ENCODE measurements at regions not wholly inside any gene's neighbourhood (a gene's known extent, or its start where the extent isn't known, plus 50 kb on each side); places are given as distances from the start of the nearest gene placed in this dataset.

GRCh38 chr2:51516667-51517066 lies 484.7 kb upstream of the NRXN1 start:
- DNase-seq (ENCODE audit: low read depth) = no peak
- Histone ChIP-seq H3K36me3 (ENCODE audit: control insufficient read depth, insufficient read depth, low read length) (no peaks in the 10 kb centered on the region), H3K4me3 (ENCODE audit: low read depth, low read length) (no peak overlapping the region), H3K27me3 (ENCODE audit: control insufficient read depth, insufficient read depth, low read length) (no peaks in the 10 kb centered on the region)
- TF ChIP-seq CTCF (IDR thresholded peaks at IDR 0.05; ENCODE audit: insufficient read depth, low read length, poor library complexity, severe bottlenecking) = no peak

- no peaks in the 10 kb centered on the region for H3K36me3 ChIP-seq (ENCODE audit: control insufficient read depth, insufficient read depth, low read length)
- TF ChIP-seq CTCF (IDR thresholded peaks at IDR 0.05; ENCODE audit: insufficient read depth, low read length, poor library complexity, severe bottlenecking) = no peak
- no peaks in the 10 kb centered on the region for H3K27me3 ChIP-seq (ENCODE audit: control insufficient read depth, insufficient read depth, low read length)
- H3K4me3 ChIP-seq (ENCODE audit: low read depth, low read length) = no peak overlapping the region
- DNase-seq (ENCODE audit: low read depth) = no peak
Measured at GRCh38 chr2:51511002-51511401, 479.1 kb upstream of the NRXN1 start.

GRCh38 chr2:51510303-51510702 lies 478.4 kb upstream of the NRXN1 start:
- no peak for TF ChIP-seq CTCF (IDR thresholded peaks at IDR 0.05; ENCODE audit: insufficient read depth, low read length, poor library complexity, severe bottlenecking)
- H3K27me3 ChIP-seq (ENCODE audit: control insufficient read depth, insufficient read depth, low read length) = no peaks in the 10 kb centered on the region
- H3K4me3 ChIP-seq (ENCODE audit: low read depth, low read length) = no peak overlapping the region
- no peak for DNase-seq (ENCODE audit: low read depth)
- no peaks in the 10 kb centered on the region for H3K36me3 ChIP-seq (ENCODE audit: control insufficient read depth, insufficient read depth, low read length)

GRCh38 chr2:51505533-51505932 lies 473.6 kb upstream of the NRXN1 start:
- Histone ChIP-seq H3K4me3 (ENCODE audit: low read depth, low read length) (no peak overlapping the region), H3K36me3 (ENCODE audit: control insufficient read depth, insufficient read depth, low read length) (no peaks in the 10 kb centered on the region), H3K27me3 (ENCODE audit: control insufficient read depth, insufficient read depth, low read length) (no peaks in the 10 kb centered on the region)
- no peak for DNase-seq (ENCODE audit: low read depth)
- TF ChIP-seq CTCF (IDR thresholded peaks at IDR 0.05; ENCODE audit: insufficient read depth, low read length, poor library complexity, severe bottlenecking) = no peak

GRCh38 chr2:51490576-51491234 lies 458.8 kb upstream of the NRXN1 start:
- Histone ChIP-seq H3K36me3 (ENCODE audit: control insufficient read depth, insufficient read depth, low read length) (no peaks in the 10 kb centered on the region), H3K4me3 (ENCODE audit: low read depth, low read length) (no peak overlapping the region), H3K27me3 (ENCODE audit: control insufficient read depth, insufficient read depth, low read length) (no peaks in the 10 kb centered on the region)
- DNase-seq (ENCODE audit: low read depth) = no peak
- no peak for TF ChIP-seq CTCF (IDR thresholded peaks at IDR 0.05; ENCODE audit: insufficient read depth, low read length, poor library complexity, severe bottlenecking)

GRCh38 chr2:51484605-51485004 lies 452.7 kb upstream of the NRXN1 start:
- TF ChIP-seq CTCF (IDR thresholded peaks at IDR 0.05; ENCODE audit: insufficient read depth, low read length, poor library complexity, severe bottlenecking) = no peak
- no peak for DNase-seq (ENCODE audit: low read depth)
- Histone ChIP-seq H3K36me3 (ENCODE audit: control insufficient read depth, insufficient read depth, low read length) (no peaks in the 10 kb centered on the region), H3K27me3 (ENCODE audit: control insufficient read depth, insufficient read depth, low read length) (no peaks in the 10 kb centered on the region), H3K4me3 (ENCODE audit: low read depth, low read length) (no peak overlapping the region)
